ENCODE measurements at regions not wholly inside any gene's neighbourhood (a gene's known extent, or its start where the extent isn't known, plus 50 kb on each side); places are given as distances from the start of the nearest gene placed in this dataset.

DNA sequence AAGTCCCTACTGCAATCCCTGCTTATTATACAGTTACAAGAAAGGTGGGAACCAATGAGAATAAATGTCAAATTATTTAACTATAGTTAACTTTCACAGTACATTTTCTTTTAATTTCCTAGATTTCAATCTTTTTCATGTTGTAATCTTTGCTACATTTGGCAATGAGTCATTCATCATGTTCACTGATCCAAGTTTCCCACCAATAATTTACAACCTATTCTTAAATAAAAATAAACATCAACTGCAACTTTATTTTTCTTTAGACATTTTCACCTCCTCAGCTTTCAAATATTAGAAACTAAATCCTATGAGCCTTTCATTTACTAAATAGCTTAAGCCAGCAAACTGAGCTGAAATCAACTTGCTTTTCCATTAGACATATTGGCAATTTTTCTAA is 541.3 kb upstream of the BTBD3 start:
- Mint-ChIP-seq H3K4me3 (ENCODE audit: low read depth, unreplicated experiment) (no peak overlapping the region), H3K27me3 (ENCODE audit: unreplicated experiment) (no peaks in the 10 kb centered on the region), H3K9me3 (ENCODE audit: low read depth, unreplicated experiment) (peaks cover 6% of the 10 kb centered on the region), H3K27ac (ENCODE audit: unreplicated experiment) (no peak overlapping the region), H3K36me3 (ENCODE audit: insufficient read depth, unreplicated experiment) (peaks cover 10% of the 10 kb centered on the region), H3K4me1 (ENCODE audit: low read depth, unreplicated experiment) (peaks cover 39% of the 10 kb centered on the region)
- intact Hi-C loops (cut with micrococcal nuclease; ENCODE audit: unreplicated experiment), result loop anchor here (10.0 kb wide), 1 partner anchor 168 kb away; no protein-coding TSS in a partner anchor
- CTCF ChIA-PET, result no interaction called here
- BruUV-seq (replicated peaks), result no TSS peak
- no peak for TF ChIP-seq CTCF (IDR thresholded peaks at IDR 0.05; ENCODE audit: unreplicated experiment)
- DNase-seq, result no peak

DNA sequence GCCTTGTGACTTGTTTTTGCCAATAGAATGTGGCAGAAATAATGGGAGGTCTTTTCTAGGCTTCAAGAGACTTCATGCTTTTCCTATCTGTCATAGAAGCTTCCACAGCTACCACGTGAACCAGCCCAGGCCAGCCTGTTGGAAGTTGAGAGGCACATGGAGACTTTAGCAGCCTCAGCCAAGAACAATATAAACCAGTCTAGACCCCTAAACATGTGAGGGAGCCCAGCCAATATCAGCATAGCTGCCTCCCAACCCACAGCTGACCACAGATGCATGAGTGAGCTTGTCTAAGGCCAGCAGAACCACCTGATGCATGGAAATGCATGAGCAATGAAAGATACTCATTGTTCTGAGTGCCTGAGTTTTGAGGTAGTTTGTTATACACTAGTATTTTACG is 540.7 kb upstream of the BTBD3 start:
- BruUV-seq (replicated peaks), result no TSS peak
- no peak for DNase-seq
- no peak for TF ChIP-seq CTCF (IDR thresholded peaks at IDR 0.05; ENCODE audit: unreplicated experiment)
- no peaks in the 10 kb centered on the region for H3K27me3 Mint-ChIP-seq (ENCODE audit: unreplicated experiment)
- H3K9me3 Mint-ChIP-seq (ENCODE audit: low read depth, unreplicated experiment), result peaks cover 9% of the 10 kb centered on the region
- intact Hi-C loops (cut with micrococcal nuclease; ENCODE audit: unreplicated experiment), result loop anchor here (10.0 kb wide), 1 partner anchor 168 kb away; no protein-coding TSS in a partner anchor
- CTCF ChIA-PET, result no interaction called here
- H3K36me3 Mint-ChIP-seq (ENCODE audit: insufficient read depth, unreplicated experiment), result peaks cover 10% of the 10 kb centered on the region
- H3K4me1 Mint-ChIP-seq (ENCODE audit: low read depth, unreplicated experiment), result peaks cover 39% of the 10 kb centered on the region
- no peak overlapping the region for H3K27ac Mint-ChIP-seq (ENCODE audit: unreplicated experiment)
- no peak overlapping the region for H3K4me3 Mint-ChIP-seq (ENCODE audit: low read depth, unreplicated experiment)

- Mint-ChIP-seq H3K27me3 (ENCODE audit: unreplicated experiment) (no peaks in the 10 kb centered on the region), H3K27ac (ENCODE audit: unreplicated experiment) (no peak overlapping the region)
- CTCF ChIA-PET, result no interaction called here
Observed at GRCh38 chr20:11377761-11378160, 539.9 kb upstream of the BTBD3 start.

DNA sequence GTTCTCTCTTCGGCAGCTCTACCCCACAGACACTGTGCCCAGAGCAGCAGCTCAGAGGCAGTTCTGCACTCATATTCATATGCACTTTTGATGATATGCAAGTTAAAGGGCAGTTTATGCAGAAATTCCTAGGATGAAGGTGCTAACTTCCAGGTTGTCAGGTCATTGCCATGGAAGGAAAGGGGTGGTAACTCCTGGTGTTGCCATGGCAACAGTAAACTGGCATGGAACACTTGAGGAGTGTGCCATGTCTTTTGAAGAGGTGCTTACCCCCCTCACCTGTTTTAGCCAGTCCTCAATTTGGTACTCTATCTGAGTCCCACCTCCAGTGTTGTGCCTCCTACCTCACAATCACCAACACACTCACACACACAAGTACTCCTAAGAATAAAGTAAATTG is 539.4 kb upstream of the BTBD3 start:
- H3K27ac Mint-ChIP-seq (ENCODE audit: unreplicated experiment), result no peak overlapping the region
- peaks cover 10% of the 10 kb centered on the region for H3K36me3 Mint-ChIP-seq (ENCODE audit: insufficient read depth, unreplicated experiment)
- peaks cover 39% of the 10 kb centered on the region for H3K4me1 Mint-ChIP-seq (ENCODE audit: low read depth, unreplicated experiment)
- BruUV-seq (replicated peaks), result no TSS peak
- H3K27me3 Mint-ChIP-seq (ENCODE audit: unreplicated experiment), result no peaks in the 10 kb centered on the region
- CTCF ChIA-PET, result no interaction called here
- no peak for TF ChIP-seq CTCF (IDR thresholded peaks at IDR 0.05; ENCODE audit: unreplicated experiment)
- H3K9me3 Mint-ChIP-seq (ENCODE audit: low read depth, unreplicated experiment), result peaks cover 15% of the 10 kb centered on the region
- no peak for DNase-seq
- H3K4me3 Mint-ChIP-seq (ENCODE audit: low read depth, unreplicated experiment), result no peak overlapping the region
- intact Hi-C loops (cut with micrococcal nuclease; ENCODE audit: unreplicated experiment), result loop anchor here (10.0 kb wide), 1 partner anchor 167 kb away; no protein-coding TSS in a partner anchor

More at GRCh38 chr20:11377761-11378160, 539.9 kb upstream of the BTBD3 start:
- BruUV-seq (replicated peaks), result no TSS peak
- peaks cover 15% of the 10 kb centered on the region for H3K9me3 Mint-ChIP-seq (ENCODE audit: low read depth, unreplicated experiment)
- intact Hi-C loops (cut with micrococcal nuclease; ENCODE audit: unreplicated experiment), result loop anchor here (10.0 kb wide), 1 partner anchor 167 kb away; no protein-coding TSS in a partner anchor
- H3K4me3 Mint-ChIP-seq (ENCODE audit: low read depth, unreplicated experiment), result no peak overlapping the region
- no peak for TF ChIP-seq CTCF (IDR thresholded peaks at IDR 0.05; ENCODE audit: unreplicated experiment)
- peaks cover 10% of the 10 kb centered on the region for H3K36me3 Mint-ChIP-seq (ENCODE audit: insufficient read depth, unreplicated experiment)
- DNase-seq, result no peak
- H3K4me1 Mint-ChIP-seq (ENCODE audit: low read depth, unreplicated experiment), result peaks cover 39% of the 10 kb centered on the region

All from Calu3 (cell line).